ENCODE measurements at regions not wholly inside any gene's neighbourhood (a gene's known extent, or its start where the extent isn't known, plus 50 kb on each side); places are given as distances from the start of the nearest gene placed in this dataset.

GRCh38 chr2:23323198-23323916, 61.6 kb upstream of the KLHL29 start:
- Histone ChIP-seq H3K4me3 (ENCODE audit: low read depth, low read length) (no peak overlapping the region), H3K4me1 (no peaks in the 10 kb centered on the region), H3K27me3 (no peaks in the 10 kb centered on the region), H3K36me3 (no peaks in the 10 kb centered on the region), H3K9me3 (no peaks in the 10 kb centered on the region)
- no peak for TF ChIP-seq CTCF (IDR thresholded peaks at IDR 0.05; ENCODE audit: low read depth, low read length)
- DNase-seq = no peak

GRCh38 chr2:23323917-23324680, 60.9 kb upstream of the KLHL29 start:
- no peaks in the 10 kb centered on the region for H3K27me3 ChIP-seq
- DNase-seq = no peak
- no peak overlapping the region for H3K4me3 ChIP-seq (ENCODE audit: low read depth, low read length)

GRCh38 chr2:23326330-23326729, 58.6 kb upstream of the KLHL29 start:
- no peak for TF ChIP-seq CTCF (IDR thresholded peaks at IDR 0.05; ENCODE audit: low read depth, low read length)
- no peaks in the 10 kb centered on the region for H3K4me1 ChIP-seq
- no peaks in the 10 kb centered on the region for H3K9me3 ChIP-seq
- DNase-seq = no peak
- H3K27me3 ChIP-seq = no peaks in the 10 kb centered on the region
- H3K4me3 ChIP-seq (ENCODE audit: low read depth, low read length) = no peak overlapping the region
- no peaks in the 10 kb centered on the region for H3K36me3 ChIP-seq

More at GRCh38 chr2:23323917-23324680, 60.9 kb upstream of the KLHL29 start:
- H3K9me3 ChIP-seq = no peaks in the 10 kb centered on the region
- H3K36me3 ChIP-seq = no peaks in the 10 kb centered on the region
- no peak for TF ChIP-seq CTCF (IDR thresholded peaks at IDR 0.05; ENCODE audit: low read depth, low read length)
- no peaks in the 10 kb centered on the region for H3K4me1 ChIP-seq

- DNase-seq = no peak
- H3K4me3 ChIP-seq (ENCODE audit: low read depth, low read length) = no peak overlapping the region
- H3K27me3 ChIP-seq = no peaks in the 10 kb centered on the region
- H3K4me1 ChIP-seq = no peaks in the 10 kb centered on the region
- no peaks in the 10 kb centered on the region for H3K9me3 ChIP-seq
- H3K36me3 ChIP-seq = no peaks in the 10 kb centered on the region
- no peak for TF ChIP-seq CTCF (IDR thresholded peaks at IDR 0.05; ENCODE audit: low read depth, low read length)
These were observed 57.6 kb upstream of the KLHL29 start for GRCh38 chr2:23327416-23327815.

GRCh38 chr2:23327887-23328286, 57.1 kb upstream of the KLHL29 start:
- Histone ChIP-seq H3K27me3 (no peaks in the 10 kb centered on the region), H3K36me3 (no peaks in the 10 kb centered on the region), H3K9me3 (no peaks in the 10 kb centered on the region), H3K4me3 (ENCODE audit: low read depth, low read length) (no peak overlapping the region), H3K4me1 (no peaks in the 10 kb centered on the region)
- no peak for TF ChIP-seq CTCF (IDR thresholded peaks at IDR 0.05; ENCODE audit: low read depth, low read length)
- DNase-seq = no peak

- DNase-seq = no peak
- TF ChIP-seq CTCF (IDR thresholded peaks at IDR 0.05; ENCODE audit: low read depth, low read length) = peak; percentile 44
- Histone ChIP-seq H3K4me3 (ENCODE audit: low read depth, low read length) (no peak overlapping the region), H3K9me3 (no peaks in the 10 kb centered on the region), H3K27me3 (no peaks in the 10 kb centered on the region), H3K36me3 (no peaks in the 10 kb centered on the region), H3K4me1 (no peaks in the 10 kb centered on the region)
These were observed 54.8 kb upstream of the KLHL29 start for GRCh38 chr2:23330214-23330613.

Data from BE2C (cell line).